Fibroblast of skin of right quadriceps (primary cell): ENCODE measurements at regions not wholly inside any gene's neighbourhood (a gene's known extent, or its start where the extent isn't known, plus 50 kb on each side); places are given as distances from the start of the nearest gene placed in this dataset.

Experiments
- DNase-seq: peaks from one replicate; pipeline ENCODE4 v3.0.0-alpha.2; 2013

DNA sequence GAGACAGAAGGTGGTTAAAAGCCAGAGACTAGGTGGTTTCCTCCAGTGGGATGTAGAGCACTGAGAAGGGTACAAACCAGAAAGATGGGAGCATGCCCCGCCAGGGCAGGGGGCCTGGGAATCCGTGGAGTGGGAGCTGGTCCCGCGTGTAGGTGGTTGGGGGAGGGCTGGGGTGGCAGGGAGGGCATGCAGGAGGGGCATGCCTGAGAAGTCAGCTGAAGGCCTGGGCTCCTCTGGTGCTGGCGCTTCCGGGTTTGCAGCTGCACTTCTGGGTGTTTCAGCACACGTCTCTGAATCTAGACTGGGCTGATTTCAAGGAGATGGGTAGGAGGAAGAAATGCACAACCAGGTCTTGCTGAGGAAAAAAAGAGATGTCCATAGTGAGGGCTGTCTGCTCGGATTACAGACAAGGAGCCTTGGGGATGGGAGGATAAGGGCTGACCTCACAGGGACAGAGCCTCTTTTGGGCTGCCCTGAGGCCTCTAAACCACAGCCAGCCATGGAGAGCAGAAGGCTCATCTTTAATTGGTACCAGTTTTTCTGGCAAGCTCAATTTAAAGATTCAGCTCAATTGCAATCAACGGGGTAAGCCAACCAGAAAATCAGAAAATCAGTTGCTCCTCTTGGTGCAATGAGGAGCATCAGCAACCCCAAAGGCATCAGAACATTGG lies 151.9 kb downstream of the FAM43A start:
- no peak for DNase-seq

DNA sequence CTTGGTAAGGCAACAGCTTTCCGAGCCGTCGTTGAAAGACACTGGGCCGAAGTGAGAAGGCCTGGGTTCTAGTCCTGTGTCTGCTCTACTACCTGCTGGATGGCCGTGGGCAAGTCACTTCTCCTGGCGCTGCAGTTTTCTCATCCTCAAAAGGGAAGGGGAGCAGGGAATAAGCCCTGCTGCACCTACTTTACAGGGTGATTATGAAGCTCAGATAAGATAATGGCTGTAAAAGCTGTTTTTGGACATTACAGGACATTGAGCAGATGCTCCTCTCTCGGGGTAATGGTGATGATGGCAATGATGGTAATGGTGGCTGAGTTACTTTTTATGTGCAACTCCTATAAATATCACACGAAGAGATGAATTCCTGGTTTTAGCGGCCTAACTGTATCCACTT lies 152.6 kb downstream of the FAM43A start:
- no peak for DNase-seq

DNA sequence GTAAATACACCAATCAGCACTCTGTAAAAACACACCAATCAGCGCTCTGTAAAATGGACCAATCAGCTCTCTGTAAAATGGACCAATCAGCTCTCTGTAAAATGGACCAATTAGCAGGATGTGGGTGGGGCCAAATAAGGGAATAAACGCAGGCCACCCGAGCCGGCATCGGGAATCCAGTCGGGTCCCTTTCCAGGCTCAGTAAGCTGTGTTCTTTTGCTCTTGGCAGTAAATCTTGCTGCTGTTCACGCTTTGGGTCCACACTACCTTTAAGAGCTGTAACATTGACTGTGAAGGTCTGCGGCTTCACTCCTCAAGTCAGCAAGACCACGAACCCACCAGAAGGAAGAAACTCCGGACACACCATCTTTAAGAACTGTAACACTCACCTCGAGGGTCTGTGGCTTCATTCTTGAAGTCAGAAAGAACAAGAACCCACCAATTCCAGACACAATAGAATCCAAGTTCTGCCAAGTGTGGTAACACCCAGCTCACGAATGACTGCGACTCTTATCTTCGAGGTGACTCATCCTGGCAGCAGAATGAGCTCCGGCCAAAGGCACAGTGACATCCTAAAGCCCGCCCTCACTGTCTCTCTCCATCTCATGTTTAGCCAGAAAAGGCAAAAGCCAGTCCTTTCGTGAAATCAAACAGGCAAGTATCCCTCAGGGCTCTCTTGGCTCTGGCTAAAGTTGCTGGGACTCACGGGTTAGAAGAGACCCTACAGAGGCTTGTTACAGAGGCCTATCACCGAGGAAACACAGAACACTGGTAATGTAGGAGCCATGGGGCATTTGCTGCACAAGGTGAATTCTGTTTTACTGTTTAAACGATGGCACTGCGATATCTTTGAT lies 155.2 kb downstream of the FAM43A start:
- DNase-seq = peak; percentile 19

DNA sequence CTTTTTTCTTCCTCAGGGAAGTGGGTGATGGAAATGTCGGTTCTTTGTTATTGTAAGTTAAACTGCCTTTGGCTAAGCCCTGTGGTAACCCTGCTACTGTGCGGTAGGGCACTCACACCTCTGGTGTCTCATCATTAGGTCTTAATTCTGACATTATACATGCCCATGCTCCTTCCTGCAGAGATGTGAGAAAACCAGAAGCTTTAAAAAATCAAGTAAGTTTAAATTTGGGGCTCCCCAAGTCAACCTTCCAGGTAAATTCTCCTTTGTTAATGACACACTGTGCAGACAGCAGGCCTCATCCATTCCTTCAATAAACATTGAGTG lies 155.8 kb downstream of the FAM43A start:
- DNase-seq = no peak

DNA sequence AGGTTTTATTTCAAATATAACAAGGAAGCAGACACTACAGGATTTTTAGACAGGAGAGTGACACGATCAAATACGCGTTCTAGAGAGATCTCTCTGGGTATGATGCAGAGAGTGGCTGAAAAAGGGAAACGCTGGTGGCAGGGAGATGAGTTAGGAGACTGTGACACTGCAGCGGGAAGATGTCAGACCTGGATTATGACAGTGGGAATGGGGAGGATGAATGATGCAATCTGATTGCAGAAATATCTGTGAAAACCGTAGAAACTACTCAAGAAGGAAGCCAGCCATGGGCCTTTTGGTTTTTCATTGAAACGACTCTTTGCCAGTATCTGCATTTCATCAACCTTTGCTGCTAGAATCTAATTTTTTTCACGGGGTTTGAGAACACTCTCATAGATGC lies 157.9 kb downstream of the FAM43A start:
- no peak for DNase-seq

DNA sequence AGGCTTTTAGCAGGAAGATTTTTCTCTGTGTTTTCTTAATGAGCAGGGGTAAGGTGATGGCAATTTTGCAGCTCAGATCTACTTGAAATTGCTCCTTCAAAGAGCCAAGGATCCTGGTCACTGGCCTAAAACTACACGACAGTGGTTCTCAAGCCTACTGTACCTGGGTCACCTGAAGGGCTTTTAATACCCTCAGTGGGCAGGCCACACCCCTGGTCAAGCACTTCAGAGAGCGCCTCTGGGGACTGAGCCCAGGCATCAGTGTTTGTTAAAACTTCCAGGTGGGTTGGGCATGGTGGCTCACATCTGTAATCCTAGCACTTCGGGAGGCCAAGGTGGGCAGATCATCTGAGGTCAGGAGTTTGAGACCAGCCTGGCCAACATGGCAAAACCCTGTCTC lies 158.4 kb downstream of the FAM43A start:
- no peak for DNase-seq

DNA sequence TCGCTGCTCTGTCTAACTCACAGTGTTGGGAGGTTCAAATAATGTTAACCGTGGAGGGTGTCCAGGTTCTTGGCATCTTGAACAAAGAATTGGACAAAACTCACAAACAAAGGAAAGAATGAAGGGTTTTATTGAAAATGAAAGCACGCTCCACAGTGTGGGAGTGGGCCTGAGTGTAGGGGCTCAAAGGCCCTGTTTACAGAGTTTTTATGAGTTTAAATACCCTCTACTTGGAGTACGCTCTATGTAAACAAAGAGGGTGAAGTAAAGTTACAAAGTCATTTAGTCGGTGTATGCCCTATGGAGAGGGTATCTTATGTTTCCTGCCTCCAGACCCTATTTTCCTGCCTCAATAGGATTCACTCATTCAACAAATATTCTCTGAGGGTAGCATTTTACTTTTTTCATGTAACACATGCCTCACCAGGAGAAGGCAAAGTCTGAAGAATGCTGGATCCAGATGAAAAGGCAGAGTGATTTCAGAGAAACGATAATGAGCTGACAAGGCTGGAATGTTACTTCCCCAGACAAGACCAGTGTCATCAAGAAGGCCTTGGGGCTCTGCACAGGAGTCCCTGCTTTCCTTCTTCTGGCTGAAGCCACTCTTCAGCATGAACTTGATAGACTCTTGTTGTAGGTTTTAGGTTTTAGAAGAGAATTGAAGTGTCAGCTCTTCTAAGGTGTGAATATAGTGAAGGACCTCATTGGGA lies 163.6 kb downstream of the FAM43A start:
- no peak for DNase-seq

DNA sequence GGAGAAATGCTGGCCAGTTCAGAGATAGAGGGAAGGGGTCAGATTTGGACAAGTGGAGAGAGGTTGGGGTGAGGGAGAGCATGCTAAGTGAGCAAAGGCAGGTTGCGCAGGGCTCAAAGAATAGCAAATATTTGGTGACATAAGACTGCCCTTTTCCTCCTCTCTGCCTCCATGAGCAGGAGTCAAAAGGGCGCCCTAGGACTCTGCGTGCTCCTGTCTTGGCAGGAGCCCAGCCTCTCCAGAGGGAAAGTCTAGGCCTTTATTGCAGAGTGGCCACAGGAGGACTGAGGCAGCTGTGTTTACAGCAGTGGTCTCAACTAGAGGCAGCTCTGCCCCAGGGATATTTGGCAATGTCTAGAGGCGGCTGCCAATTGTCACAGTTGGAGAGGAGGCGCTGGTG lies 165.6 kb downstream of the FAM43A start:
- DNase-seq = no peak

DNA sequence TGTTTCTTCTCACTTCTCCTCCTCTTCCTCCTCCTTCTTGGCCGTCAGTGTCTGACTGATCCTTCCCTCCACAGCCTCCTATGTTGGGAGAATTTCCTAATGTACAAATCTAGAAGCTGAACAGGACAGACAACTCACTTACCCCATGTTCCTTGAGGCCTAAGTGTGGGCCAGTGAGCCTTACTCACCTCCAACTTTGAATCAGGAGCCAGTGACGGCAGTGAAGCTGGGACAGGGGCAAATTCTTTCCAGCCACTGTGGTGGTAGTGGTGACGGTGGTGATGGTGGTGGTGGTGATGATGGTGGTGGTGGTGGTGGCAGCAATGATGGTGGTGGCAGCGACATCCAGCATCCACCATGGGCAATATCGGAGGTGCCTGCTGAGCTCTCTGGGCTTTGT lies 166.3 kb downstream of the FAM43A start:
- no peak for DNase-seq

DNA sequence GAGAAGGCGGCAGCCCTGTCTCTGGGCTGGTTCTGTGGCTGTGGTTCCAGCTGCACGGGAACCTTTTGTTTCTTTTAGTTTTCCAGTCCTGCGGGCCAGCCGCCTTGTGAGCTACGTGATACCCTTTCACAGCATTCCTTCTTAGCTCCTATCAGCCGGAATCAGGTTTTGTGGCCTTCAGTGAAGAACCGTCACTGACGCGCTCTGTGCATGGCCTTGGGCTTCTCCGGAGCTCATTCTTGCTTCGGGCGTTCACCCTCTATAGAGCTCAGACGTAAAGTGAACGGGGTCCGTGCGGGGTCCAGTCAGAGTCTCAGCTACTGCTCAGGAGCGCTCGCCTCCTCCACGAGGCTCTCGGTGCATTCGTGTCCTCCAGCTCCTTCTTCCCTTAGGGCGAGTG lies 166.7 kb downstream of the FAM43A start:
- no peak for DNase-seq

DNA sequence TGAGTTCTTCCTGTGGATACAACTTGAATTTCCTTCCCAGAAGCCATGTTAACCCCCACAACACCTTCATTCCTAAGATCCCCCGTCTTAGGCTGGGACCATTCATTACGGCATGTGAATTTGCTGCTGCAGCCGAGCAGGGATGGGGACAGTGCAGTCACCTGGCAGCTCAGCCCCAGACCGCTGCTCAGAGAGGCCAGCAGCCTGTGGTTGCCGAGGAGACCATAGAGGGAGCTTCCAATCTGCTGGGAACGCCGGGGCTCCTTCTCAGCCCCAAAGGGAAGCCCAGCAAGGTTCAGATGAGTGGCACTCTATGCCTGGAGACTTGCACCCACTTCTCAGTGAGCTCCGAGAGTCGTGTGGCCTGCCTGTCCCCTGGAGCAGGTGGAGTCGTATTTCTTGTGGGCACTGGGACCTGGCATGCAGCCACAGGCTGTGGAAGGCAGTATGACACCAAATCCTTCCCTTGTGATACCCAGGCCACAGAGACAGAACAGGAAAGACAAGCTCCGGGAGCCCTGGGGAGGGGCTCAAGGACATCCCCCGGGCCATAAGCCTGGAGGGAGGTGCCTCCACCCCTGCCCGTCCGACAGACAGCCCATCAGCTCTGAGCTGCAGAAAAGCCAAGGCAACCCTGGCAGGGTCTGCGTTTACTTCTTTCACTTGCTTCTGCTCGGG lies 167.3 kb downstream of the FAM43A start:
- no peak for DNase-seq

DNA sequence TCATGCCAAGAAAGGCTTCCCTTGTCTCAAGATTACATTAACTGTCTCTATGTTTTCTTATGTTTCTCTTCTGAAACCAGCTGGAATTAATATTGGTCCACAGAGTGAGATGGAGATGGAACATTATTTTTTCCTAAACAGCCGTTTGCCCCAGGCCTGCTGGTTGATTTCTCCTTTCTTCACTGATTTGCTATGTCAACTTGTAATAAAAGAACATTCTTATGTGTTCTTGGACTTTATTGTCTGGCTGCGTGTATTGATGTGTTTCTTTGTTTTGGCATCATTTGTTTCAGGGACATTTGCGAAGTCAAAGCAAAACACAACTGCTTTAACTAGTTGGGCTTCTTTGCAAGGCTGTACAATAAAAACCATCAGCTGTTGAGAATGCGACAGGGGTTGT lies 168.5 kb downstream of the FAM43A start:
- no peak for DNase-seq

DNA sequence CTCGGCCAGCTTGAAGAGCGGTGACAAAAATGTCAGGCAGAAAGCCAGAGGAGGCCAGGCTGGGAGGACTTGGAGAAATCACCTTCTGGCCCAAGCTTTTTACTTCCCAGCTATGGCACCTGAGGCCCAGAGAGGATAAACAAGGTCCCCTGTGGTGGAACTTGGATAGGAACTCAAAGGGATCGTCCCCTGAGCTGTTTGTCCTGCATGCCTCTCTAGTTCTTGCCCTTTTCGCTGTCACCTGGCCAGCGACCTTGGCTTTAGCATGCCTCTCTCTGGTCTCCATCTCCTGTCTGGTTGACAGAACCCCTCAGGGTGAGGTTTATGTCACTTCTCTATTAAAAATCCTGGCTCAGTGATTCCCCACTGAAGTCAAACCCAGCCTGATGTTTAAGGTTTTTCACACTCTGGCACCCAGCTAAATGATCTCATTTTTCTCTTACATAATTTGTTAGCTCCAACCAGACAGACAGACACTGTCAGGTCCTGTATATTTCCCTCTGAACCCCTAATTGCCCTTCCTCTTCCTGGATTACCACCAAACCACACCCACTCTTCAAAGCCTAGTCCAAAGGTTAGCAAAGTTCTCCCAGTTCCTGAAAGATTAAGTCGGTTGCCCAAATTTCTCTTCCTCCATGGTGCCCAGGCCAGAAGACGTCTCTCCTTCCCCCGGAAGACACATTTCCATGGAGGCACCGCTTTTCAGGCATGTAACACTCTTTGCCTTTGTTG lies 169.1 kb downstream of the FAM43A start:
- no peak for DNase-seq

DNA sequence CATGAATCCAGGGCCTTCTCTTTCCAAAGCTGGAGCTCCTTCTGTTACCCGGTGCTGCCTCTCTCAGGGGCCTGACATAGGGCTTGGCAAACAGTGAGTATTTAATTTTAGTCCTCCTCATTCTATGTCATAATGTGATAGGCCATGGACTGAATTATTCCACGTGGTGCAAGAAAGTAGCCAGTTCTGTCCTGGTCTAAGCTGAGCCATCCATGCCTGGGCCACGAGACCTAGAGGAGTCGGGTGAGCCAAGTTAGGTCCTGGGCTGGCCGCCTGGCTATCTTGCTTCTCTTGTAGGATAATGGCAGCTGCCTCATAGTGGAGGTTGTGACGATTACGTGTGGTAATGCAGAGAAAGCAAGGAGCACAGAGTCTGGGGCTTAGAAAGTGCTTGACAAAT lies 170.6 kb downstream of the FAM43A start:
- no peak for DNase-seq

DNA sequence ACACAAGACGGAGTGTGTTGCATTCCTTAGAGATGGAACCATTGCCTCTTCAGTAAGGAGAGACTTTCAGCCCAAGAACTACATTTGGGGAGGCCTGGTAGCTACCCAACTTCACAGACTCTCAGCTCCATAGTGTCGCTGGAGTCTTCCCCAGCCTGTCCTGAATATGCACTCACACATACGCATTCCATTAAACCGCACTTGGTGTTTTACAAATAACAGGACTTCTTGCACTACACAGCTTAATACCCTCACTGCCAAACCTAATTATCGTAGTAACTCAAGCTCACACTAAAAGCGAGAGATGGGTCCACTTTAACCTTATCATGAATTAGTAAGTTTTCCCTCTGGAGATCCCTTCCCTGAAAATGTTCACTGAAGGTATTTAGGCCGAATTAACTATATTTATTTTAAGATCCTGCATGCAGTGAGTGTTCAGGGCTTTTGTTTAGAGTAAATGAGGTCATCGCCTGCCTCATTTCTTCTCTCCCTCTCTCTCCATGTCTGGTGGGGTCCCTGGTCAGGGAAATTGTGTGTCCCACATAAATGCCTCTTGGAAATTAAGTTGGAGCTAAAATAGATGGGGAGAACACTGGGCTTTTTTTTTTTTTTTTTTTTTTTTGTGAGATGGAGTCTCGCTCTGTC lies 171.9 kb downstream of the FAM43A start:
- DNase-seq = peak; percentile 46

DNA sequence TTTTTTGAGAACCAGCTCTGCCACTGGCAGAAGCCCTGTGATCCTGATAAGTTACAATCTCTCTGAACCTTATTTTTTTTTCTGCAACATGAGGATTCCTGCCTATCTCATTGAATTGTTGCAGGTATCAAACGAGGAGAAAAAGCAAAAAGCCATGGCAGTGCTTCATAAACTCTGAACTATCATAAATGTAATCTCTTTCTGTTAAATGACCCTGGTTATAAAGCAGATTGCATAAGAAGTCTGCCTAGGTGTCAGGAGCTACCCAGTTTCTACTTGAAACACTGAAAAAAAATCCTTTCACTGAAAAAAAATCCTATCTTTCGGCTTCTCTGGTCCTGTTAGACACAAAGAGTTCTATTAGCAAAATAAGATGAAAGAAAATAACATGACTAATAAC lies 172.7 kb downstream of the FAM43A start:
- DNase-seq = no peak

DNA sequence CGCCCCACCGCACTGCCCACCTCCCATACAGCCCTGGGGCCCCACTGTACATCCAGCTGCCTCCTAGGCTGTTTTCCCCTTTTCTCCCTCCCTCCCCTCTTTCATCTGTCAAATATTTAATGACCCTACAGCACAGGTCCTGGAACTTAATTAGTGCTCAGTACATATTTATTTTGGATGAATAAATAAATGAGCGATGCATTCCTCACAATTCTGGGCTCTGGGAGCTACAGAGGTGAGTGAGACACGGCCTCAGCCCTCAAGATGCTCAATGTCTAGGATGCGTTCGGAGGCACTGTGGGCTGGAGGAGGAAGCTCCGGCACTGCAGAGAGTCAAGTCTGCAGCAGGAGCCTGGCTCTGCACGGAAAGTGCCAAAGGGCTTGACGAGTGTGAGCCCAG lies 175.0 kb downstream of the FAM43A start:
- DNase-seq = no peak

DNA sequence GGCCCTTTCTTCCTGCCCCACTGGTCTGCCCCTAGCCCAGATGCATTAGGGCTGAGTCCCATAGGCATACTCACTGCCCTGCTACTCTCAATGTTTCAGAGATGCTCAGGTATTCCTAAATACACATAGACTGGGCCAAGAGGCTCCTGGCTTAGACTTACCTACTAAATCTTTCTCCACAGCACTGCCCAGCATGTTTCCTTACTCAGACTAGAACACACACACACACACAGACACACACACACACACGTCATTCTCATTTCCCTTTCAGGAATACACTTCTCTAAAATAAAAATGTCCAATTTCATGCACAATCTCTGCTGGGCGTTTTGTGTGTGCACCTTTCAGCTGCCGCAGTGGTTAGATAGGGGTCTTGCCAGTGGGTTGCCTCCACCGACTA lies 175.7 kb downstream of the FAM43A start:
- DNase-seq = no peak

DNA sequence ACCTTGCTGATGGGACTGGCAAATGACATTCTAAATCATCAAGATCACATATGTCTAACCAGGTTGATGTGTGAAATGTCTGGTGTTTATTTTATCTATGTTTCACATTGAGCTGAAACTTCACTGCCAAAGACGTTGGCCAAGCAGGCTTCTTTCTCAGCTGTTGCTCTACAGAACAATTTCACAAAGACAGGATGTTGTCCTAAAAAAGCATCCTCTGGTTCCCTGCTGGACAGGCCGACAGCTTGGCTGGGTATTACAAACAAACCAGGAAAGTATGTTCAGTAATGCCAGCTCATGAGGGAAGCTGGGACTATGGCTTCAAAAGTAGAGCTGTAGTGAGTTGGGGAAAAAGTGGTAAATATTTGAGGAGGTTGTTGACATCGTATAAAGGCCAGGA lies 179.4 kb downstream of the FAM43A start:
- no peak for DNase-seq

DNA sequence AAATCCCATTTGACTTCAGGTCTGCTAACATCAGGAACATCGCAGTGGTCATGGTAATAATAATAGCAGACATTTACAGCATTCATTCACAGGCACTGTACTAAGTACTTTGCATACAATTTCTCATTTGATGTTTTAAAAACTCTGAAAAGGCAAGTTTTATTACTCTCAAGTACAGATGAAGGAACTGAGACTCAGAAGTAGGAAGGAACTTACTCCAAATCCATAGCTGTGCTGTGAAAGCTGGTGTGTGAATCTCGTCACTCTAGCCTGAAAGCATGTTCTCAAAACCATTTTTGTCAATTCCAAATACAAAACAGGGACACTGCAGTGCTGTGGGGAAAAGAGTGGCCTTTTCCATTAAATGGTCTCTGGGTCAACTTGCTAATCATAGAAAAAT lies 179.9 kb downstream of the FAM43A start:
- no peak for DNase-seq

DNA sequence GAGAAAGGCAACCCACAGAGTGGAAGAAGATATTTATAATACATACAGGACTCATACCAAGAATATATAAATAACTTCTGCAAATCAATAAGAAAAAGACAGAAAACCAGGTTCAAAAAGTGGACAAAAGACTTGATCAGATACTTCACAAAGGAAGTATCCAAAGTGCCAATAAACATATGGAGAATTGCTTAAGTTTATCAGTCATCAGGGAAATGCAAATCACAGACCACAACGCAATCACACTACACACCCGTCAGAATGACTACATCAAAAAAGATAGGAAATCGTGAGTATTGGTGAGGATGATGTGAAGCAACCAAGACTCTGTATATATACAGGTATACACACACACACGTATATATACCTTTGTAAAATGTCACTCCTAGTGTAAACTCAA lies 180.6 kb downstream of the FAM43A start:
- no peak for DNase-seq

DNA sequence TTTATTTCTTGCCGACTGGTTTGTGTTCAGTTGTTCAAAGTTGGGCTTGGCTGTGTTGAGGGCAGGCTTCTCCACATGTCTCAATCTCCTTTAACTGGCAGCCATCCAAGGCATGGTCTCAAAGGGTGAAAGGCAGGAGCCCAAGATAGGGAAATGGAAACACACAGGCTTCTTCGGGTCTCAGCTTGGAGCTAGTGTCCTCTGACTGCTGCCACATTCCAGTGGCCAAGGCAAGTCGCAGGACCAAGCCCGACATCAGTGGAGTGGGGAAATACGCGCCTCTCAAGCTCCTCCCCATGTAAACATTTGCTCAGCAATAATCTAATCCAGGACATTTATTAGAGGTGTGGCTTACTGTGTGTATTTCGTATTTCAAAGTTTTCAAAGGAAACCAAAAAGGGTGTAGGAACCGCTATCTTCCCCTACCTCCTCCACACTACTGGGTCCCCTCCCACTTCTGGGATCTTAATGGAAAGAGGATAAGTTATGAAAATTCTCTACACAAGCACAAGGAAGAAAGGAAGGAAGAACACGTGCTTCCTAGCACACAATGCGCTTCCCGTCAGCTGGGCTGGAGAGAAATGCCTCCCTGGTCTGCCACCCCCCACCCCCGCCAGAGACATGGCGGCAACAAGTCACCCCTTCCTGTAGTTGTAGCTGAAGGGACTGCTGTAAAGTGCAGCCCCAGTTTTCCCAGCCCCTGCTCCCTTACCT lies 181.7 kb downstream of the FAM43A start:
- no peak for DNase-seq
